ENCODE measurements at regions not wholly inside any gene's neighbourhood (a gene's known extent, or its start where the extent isn't known, plus 50 kb on each side); places are given as distances from the start of the nearest gene placed in this dataset.

DNA sequence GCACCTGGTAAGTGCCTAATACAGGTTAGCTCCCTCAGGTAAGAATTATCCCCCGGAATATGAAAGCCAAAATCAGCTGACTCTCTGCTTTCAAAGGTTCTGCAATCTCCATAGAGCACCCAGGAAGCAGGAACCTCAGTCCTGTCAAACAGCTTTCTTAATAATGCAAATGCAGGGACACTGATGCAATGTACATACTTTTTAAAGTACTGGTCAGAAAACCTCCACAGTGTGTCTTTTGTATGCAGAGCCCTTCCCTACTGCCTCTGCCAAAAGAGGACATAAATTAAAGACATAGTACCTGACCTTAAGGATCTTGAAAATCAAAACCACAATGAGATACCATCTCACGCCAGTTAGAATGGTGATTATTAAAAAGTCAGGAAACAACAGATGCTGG lies 365.0 kb upstream of the KAZN start:
- H3K4me3 ChIP-seq (ENCODE audit: control insufficient read depth, low read depth, low read length): no peak overlapping the region

DNA sequence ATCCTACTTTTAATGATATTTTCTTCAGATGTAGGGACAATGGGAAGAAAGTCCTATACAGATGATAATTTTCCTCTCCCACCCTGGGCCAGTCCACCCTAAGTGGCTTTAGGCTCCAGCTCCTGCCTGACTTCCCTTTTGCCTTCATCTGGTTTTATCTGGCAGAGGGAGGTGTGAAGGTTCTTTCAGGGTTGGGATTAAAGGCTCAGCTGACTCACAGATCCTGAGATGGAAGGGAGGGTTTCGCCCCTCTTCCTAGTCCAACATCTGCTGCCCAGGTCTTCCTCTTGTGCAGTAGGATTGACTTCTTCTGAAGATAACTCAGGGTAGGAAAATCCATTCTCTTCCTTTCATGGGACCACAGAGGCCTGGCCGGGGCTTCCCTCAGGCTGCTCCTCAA lies 362.4 kb upstream of the KAZN start:
- DNase-seq (ENCODE audit: low read depth): peak; percentile 4
- TF ChIP-seq, protein P1, sequence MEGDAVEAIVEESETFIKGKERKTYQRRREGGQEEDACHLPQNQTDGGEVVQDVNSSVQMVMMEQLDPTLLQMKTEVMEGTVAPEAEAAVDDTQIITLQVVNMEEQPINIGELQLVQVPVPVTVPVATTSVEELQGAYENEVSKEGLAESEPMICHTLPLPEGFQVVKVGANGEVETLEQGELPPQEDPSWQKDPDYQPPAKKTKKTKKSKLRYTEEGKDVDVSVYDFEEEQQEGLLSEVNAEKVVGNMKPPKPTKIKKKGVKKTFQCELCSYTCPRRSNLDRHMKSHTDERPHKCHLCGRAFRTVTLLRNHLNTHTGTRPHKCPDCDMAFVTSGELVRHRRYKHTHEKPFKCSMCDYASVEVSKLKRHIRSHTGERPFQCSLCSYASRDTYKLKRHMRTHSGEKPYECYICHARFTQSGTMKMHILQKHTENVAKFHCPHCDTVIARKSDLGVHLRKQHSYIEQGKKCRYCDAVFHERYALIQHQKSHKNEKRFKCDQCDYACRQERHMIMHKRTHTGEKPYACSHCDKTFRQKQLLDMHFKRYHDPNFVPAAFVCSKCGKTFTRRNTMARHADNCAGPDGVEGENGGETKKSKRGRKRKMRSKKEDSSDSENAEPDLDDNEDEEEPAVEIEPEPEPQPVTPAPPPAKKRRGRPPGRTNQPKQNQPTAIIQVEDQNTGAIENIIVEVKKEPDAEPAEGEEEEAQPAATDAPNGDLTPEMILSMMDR (conservative IDR thresholded peaks at IDR 0.05; ENCODE audit: control insufficient read depth, insufficient read depth, low read depth, low read length): no peak
- no peak overlapping the region for H3K4me3 ChIP-seq (ENCODE audit: control insufficient read depth, low read depth, low read length)

More for the DNA sequence above, 365.0 kb upstream of the KAZN start:
- DNase-seq (ENCODE audit: low read depth): no peak
- TF ChIP-seq, protein P1 (conservative IDR thresholded peaks at IDR 0.05; ENCODE audit: control insufficient read depth, insufficient read depth, low read depth, low read length): no peak

DNA sequence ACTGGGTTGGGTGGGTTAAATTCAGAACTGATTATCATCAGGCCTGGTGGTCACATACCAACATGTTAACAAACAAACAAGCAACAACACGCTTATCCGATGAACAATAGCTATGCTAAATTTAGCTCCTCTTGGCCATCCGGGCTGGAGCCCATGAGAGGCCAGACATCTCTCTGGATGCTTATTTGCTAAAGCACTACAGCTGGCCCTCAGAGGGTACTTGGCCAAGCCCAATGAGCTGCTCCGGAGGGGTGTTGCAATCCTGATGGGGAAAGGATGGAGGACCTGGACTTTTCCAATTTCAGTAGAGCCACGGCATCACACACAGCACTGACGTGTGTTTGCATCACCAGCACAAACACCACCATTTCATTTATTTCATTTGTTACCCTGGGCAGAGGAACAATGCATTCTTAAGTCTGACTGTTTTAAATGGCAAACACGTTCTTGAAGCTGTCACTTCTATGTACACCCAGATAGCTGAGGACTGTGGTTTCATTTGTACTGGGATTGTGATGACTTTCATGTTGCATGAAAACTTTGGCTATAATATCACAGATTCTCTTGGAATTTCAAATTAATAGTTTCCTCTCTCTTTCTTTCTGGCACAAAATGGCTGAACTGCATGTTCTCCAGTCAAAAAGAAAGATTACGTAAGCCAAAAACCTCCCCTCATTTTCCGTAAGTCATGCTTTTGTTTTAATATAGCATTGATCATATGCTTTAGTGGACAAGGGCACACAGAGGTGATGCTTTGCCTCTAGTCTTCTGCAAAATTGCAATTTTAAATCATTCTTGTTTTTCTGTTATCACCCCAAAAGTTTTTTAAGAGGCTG lies 359.8 kb upstream of the KAZN start:
- DNase-seq (ENCODE audit: low read depth): peak; percentile 18
- H3K4me3 ChIP-seq (ENCODE audit: control insufficient read depth, low read depth, low read length): no peak overlapping the region
- TF ChIP-seq, protein P1 (conservative IDR thresholded peaks at IDR 0.05; ENCODE audit: control insufficient read depth, insufficient read depth, low read depth, low read length): no peak

DNA sequence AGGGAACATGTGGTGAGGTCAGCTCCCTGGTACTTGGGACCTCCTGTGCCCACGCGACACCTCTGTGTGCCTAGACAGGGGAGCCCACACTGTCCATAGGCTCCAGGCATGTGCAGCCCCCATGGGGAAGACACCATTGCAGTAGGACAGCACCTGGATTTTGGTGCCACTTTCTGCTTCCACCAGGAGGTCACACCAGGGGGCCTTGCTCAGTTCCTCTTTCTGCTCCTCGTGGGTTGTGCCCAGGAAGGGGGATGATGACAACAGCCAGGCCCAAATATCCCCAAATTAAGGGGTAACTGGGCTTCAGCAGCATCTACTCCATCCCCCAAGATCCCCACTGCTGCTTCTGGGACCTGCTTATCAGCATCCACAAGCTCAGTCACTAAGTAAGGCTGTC lies 358.2 kb upstream of the KAZN start:
- H3K4me3 ChIP-seq (ENCODE audit: control insufficient read depth, low read depth, low read length): no peak overlapping the region
- TF ChIP-seq, protein P1 (conservative IDR thresholded peaks at IDR 0.05; ENCODE audit: control insufficient read depth, insufficient read depth, low read depth, low read length): no peak
- DNase-seq (ENCODE audit: low read depth): no peak

DNA sequence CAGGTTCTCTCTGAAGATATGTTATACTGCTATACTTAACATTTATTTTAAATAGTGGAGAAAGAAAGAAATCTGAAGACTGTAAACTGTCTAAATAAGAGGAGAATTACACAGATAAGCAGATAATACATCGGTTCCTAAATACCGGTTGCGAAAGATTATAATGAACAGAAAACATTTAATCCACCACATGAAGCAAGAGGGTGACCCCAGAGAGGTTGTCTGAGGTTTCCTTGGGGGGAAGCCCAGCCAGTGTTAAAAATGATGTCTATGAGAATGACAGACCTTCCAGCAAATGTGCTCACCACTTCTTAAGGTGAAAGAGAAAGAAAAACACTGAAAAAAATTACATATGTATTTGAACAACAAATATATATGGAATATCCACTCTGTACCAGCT lies 356.4 kb upstream of the KAZN start:
- DNase-seq (ENCODE audit: low read depth): peak; percentile 35
- no peak overlapping the region for H3K4me3 ChIP-seq (ENCODE audit: control insufficient read depth, low read depth, low read length)
- TF ChIP-seq, protein P1 (conservative IDR thresholded peaks at IDR 0.05; ENCODE audit: control insufficient read depth, insufficient read depth, low read depth, low read length): no peak

DNA sequence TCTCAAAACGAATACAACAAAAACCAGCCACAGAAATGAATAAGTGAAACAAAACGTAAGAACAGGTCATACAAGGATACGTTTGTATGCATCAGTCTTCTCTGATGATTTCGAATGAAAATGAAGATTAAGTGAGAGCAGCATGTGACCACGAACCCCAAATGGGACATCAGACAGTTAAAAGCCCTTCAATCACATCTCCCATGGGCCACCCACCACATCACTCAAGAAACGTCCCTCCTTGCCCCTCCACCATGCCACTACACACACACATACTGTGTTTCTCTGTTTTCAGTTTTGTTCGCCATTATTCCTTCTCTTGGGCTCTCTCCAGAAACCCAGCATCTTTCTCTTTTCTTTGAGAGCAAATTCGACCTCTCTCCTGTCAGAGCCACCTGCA lies 355.6 kb upstream of the KAZN start:
- H3K4me3 ChIP-seq (ENCODE audit: control insufficient read depth, low read depth, low read length): no peak overlapping the region
- no peak for DNase-seq (ENCODE audit: low read depth)
- TF ChIP-seq, protein P1 (conservative IDR thresholded peaks at IDR 0.05; ENCODE audit: control insufficient read depth, insufficient read depth, low read depth, low read length): no peak
